HG02623 (cell line): ENCODE measurements at regions not wholly inside any gene's neighbourhood (a gene's known extent, or its start where the extent isn't known, plus 50 kb on each side); places are given as distances from the start of the nearest gene placed in this dataset.

ENCODE experiments used
- ATAC-seq: cut with Tn5 transposase; IDR thresholded peaks from one replicate; pipeline ENCODE4 v1.9.1; 2021; ENCODE audit warnings: moderate library complexity; ENCODE audit not compliant: unreplicated experiment

GRCh38 chr13:84997858-84998257, 801.4 kb downstream of the SLITRK6 start:
- ATAC-seq = no peak

GRCh38 chr13:84994582-84994981, 804.6 kb downstream of the SLITRK6 start:
- ATAC-seq = no peak

GRCh38 chr13:84985860-84986259, 813.4 kb downstream of the SLITRK6 start:
- ATAC-seq = no peak

GRCh38 chr13:84983321-84983720, 815.9 kb downstream of the SLITRK6 start:
- no peak for ATAC-seq

GRCh38 chr13:84980571-84980970, 818.6 kb downstream of the SLITRK6 start:
- ATAC-seq = no peak

- no peak for ATAC-seq
These were observed 820.4 kb downstream of the SLITRK6 start for GRCh38 chr13:84978851-84979250.

GRCh38 chr13:84973661-84974060, 825.6 kb downstream of the SLITRK6 start:
- no peak for ATAC-seq

GRCh38 chr13:84972907-84973306, 826.3 kb downstream of the SLITRK6 start:
- no peak for ATAC-seq

- ATAC-seq = no peak
These were observed 836.4 kb downstream of the SLITRK6 start for GRCh38 chr13:84962849-84963248.

GRCh38 chr13:84962141-84962750, 837.0 kb downstream of the SLITRK6 start:
- ATAC-seq = no peak

GRCh38 chr13:84961023-84961422, 838.2 kb downstream of the SLITRK6 start:
- no peak for ATAC-seq

- ATAC-seq = no peak
These were observed 839.4 kb downstream of the SLITRK6 start for GRCh38 chr13:84959818-84960217.

- no peak for ATAC-seq
These were observed 844.6 kb downstream of the SLITRK6 start for GRCh38 chr13:84954636-84955035.

- no peak for ATAC-seq
These were observed 848.1 kb downstream of the SLITRK6 start for GRCh38 chr13:84951128-84951527.

- no peak for ATAC-seq
These were observed 853.0 kb downstream of the SLITRK6 start for GRCh38 chr13:84946192-84946591.

GRCh38 chr13:84940798-84941197, 858.4 kb downstream of the SLITRK6 start:
- ATAC-seq = no peak

GRCh38 chr13:84940167-84940566, 859.1 kb downstream of the SLITRK6 start:
- ATAC-seq = no peak

- no peak for ATAC-seq
These were observed 864.3 kb downstream of the SLITRK6 start for GRCh38 chr13:84934911-84935310.

GRCh38 chr13:84933797-84934196, 865.4 kb downstream of the SLITRK6 start:
- ATAC-seq = no peak

- no peak for ATAC-seq
These were observed 868.0 kb downstream of the SLITRK6 start for GRCh38 chr13:84931264-84931663.

- no peak for ATAC-seq
These were observed 871.6 kb downstream of the SLITRK6 start for GRCh38 chr13:84927442-84928169.

- no peak for ATAC-seq
These were observed 873.8 kb downstream of the SLITRK6 start for GRCh38 chr13:84925443-84925842.

- no peak for ATAC-seq
These were observed 875.4 kb downstream of the SLITRK6 start for GRCh38 chr13:84923831-84924230.
